NCI-H146 (cell line): ENCODE measurements at regions not wholly inside any gene's neighbourhood (a gene's known extent, or its start where the extent isn't known, plus 50 kb on each side); places are given as distances from the start of the nearest gene placed in this dataset.
A peak's percentile ranks its signal among the peaks of the same experiment; 100 is the strongest.
"Not testable (repeated sequence)": the region's sequence is repeated elsewhere in the genome, so short reads cannot be mapped to it uniquely, and the experiment has no call there.

Experiments
- DNase-seq: peaks from one replicate; lab custom pipeline; 2025; lab: John Stamatoyannopoulos, UW

DNA sequence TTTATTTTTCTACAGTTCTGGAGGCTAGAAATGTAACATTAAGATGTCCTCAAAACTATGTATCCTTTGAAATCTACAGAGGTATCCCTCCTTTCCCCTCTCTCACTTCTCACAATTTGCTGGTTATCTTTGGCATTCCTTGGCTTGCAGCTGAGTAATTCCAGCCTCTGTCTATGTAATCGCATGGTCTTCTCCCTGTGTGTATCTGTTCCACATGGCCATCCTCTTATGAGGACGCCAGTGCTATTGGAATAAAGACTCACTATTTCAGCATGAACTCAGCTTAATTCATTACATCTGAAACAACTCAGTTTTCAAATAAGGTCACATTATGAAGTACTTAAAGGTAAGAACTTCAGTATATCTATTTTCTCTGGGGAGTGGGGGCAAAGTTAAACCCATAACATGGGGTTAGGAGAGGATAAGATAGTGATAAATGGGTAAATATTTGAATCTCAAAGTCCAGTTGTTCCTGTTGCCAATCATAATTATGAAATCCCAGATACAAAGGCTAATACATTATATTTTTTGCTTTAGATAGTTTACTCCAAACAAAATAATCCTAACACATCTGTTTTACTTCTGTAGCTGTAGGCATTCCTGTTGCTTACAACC lies 1290.8 kb downstream of the NCAM2 start:
- no peak for DNase-seq

DNA sequence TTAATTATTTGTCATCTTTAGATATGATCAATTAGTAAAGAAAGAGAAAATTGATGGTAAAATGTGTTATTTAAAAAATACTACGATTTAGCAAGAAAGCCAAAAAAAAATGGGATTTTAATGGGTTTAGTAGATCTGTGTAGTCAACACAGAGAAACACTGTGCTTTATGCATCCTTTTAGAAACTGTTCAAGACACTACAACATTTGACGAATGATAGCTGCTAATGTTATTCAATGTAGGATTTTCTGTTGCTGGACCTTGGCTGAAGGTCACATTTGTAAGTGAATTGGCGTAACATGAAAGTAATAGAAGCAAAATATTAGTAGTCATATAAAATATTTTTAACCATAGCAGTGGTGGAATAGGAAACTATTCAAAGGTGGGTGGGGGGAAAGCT lies 1293.9 kb downstream of the NCAM2 start:
- DNase-seq: no peak

DNA sequence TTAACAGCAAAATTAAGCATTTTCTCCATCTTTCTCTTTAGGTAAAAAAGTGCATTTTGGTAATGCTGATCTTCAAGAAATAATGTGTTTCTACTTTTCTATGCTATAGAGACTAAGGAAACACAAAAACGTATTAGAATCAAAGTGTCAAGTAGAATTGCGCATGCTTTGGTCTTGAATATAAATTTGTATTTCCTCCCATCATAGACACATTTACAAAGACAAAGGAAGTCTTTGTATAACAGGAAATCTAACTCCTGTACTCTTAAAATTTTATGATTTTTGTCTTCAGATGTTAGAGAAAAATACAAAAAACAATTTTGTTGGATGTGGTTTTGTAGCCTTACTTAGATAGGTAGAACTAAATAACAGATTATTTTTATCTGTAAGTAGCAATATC lies 1299.4 kb downstream of the NCAM2 start:
- DNase-seq: no peak

GRCh38 chr21:22311741-22312462 lies 1313.7 kb downstream of the NCAM2 start:
- no peak for DNase-seq

DNA sequence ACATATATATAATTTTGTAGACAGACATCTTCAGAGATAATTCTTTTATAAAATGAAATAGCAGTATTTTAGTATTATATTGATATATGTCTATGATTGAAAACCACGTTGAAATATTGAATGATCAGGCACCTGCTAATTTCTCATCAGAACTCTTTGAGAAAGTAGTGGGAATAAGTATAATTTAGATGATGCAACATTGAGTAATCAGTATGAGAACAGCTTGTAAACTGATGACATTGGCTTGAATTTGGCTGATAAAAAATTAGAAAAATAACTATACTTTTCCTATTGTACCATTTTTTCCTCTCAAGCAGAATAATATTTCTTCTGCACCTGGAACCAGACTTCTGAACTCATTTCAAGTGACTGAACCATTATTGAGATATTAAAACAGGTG lies 1316.8 kb downstream of the NCAM2 start:
- no peak for DNase-seq

GRCh38 chr21:22319435-22319834 lies 1321.2 kb downstream of the NCAM2 start:
- DNase-seq: no peak

GRCh38 chr21:22342889-22343288 lies 1344.7 kb downstream of the NCAM2 start:
- no peak for DNase-seq

- DNase-seq: no peak
These were observed 1345.1 kb downstream of the NCAM2 start for GRCh38 chr21:22343303-22343702.

DNA sequence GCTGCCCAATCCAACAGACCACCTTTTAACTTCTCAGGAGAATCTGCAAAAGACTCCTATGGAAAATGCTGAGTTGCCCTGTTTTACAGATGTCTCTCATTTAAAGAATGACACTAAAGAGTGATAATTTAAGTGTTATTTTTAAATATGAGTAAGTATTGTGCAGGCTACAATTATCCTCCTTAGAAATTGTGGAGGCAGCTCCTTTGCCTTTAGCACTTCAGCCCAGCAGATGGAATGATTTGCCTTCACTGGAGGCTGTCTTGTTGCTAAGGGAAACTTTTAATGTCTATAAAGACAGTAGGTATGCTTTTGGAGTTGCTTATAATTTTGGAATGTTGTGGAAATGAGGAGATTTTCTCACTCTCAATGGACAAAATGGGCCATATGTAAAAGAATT lies 1345.5 kb downstream of the NCAM2 start:
- DNase-seq: no peak

- no peak for DNase-seq
These were observed 1347.4 kb downstream of the NCAM2 start for GRCh38 chr21:22345624-22346023.

GRCh38 chr21:22346576-22346975 lies 1348.4 kb downstream of the NCAM2 start:
- DNase-seq: peak; percentile 40

GRCh38 chr21:22351076-22351475 lies 1352.9 kb downstream of the NCAM2 start:
- no peak for DNase-seq

GRCh38 chr21:22352088-22352487 lies 1353.9 kb downstream of the NCAM2 start:
- no peak for DNase-seq

GRCh38 chr21:22355949-22356348 lies 1357.7 kb downstream of the NCAM2 start:
- no peak for DNase-seq

DNA sequence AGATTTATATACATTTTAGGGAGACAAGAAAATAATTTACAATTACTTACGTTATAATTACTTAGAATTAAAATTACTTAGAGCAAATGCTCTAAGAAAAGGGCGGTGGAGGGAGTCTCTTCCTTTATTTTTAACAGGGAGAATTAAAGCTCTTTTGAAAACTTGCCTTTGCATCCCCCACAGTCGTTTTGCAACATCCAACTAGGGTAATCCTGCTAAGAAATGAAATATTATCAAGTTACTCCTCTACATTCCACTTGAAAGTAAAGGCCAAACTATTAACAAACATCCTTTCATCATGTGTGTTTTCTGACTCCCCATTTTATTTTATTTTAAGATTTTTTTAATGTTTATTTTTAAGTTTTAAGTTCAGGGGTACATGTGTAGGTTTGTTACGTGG lies 1358.5 kb downstream of the NCAM2 start:
- no peak for DNase-seq

GRCh38 chr21:22359599-22359998 lies 1361.4 kb downstream of the NCAM2 start:
- DNase-seq: not testable (repeated sequence)

GRCh38 chr21:22363504-22363903 lies 1365.3 kb downstream of the NCAM2 start:
- DNase-seq: no peak

DNA sequence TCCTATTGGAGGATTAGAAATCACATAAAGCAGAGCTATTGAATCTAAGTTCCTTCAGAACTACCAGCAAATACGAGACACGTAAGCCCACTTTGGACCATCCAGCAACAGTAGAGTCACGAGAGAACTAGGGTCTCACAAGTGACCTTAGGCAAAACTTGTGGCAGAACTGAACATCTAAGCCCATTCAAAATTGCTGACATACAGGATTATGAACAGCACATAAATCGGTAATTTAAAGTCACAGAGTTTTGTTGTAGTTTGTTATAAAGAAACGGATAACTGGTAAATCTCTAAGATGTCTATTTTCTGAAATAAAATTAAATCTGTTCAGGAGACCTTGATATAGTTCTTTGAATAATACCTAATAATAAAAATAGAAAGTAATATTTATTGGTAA lies 1366.0 kb downstream of the NCAM2 start:
- DNase-seq: no peak

- DNase-seq: peak; percentile 65
These were observed 1376.2 kb downstream of the NCAM2 start for GRCh38 chr21:22374218-22374969.

- DNase-seq: not testable (repeated sequence)
These were observed 1379.6 kb downstream of the NCAM2 start for GRCh38 chr21:22377795-22378194.

- DNase-seq: no peak
These were observed 1395.1 kb downstream of the NCAM2 start for GRCh38 chr21:22393324-22393723.

DNA sequence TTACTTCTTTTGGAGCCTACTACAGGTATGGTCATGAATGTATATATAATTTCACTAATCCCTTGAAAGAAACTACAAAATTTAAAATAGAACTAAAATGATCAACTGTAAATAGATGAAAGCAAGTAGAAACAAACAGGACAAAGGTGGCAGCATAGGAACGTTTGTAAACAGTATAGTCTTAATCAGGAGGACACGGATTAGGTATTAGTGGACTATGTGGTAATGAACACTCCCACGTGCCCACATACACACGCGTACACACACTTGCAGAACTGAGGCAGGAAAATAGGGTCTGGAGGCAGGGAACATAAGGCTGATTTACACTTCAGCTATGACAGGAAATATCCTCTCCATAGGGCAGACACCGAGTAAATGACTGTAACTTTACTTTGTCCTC lies 1397.8 kb downstream of the NCAM2 start:
- no peak for DNase-seq
